GM19328 (cell line): ENCODE measurements at regions not wholly inside any gene's neighbourhood (a gene's known extent, or its start where the extent isn't known, plus 50 kb on each side); places are given as distances from the start of the nearest gene placed in this dataset.
"Not testable (repeated sequence)": the region's sequence is repeated elsewhere in the genome, so short reads cannot be mapped to it uniquely, and the experiment has no call there.

Source experiments
- ATAC-seq: cut with Tn5 transposase; IDR thresholded peaks from one replicate; pipeline ENCODE4 v1.9.1; 2021; ENCODE audit warnings: mild to moderate bottlenecking, moderate library complexity; ENCODE audit not compliant: unreplicated experiment

- no peak for ATAC-seq
Observed at GRCh38 chr1:190949939-190950338, 472.3 kb upstream of the BRINP3 start.

DNA sequence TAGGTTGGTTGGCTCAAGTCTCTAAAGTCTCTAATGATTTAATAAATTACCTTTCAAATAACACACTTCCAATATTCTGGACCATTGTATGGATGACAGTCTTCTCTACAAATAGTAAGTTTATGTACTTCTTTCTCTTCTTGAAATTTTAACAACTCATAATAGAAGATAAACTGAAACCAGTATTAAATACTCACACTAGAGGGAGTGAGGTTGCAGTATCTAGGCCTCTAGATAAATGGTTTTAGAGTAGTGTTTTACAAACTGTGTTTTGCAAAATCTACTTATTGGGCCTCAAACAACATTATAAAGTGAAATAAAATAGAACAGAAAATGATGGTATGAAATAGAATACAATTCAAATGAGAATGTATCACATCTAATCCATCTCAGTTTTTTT is 479.9 kb upstream of the BRINP3 start:
- ATAC-seq = no peak

DNA sequence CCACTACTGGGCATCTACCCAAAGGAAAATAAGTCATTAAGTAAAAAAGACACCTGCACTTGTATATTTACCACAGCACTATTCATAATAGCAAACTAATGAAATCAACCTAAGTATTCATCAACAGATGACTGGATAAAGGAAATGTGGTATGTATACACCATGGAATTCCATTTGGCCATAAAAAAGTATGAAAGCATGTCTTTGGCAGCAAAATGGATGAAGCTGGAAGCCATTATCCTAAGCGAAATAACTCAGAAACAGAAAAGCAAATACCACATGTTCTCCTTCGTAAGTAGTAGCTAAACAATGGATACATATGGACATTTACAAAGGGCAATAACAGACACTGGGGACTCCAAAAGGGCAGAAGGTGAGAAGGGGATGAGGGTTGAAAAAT is 485.7 kb upstream of the BRINP3 start:
- no peak for ATAC-seq

GRCh38 chr1:190975827-190976226 is 498.2 kb upstream of the BRINP3 start:
- no peak for ATAC-seq

GRCh38 chr1:191002768-191003167 is 525.1 kb upstream of the BRINP3 start:
- ATAC-seq = no peak

- ATAC-seq = no peak
Observed at GRCh38 chr1:191016765-191017164, 539.1 kb upstream of the BRINP3 start.

DNA sequence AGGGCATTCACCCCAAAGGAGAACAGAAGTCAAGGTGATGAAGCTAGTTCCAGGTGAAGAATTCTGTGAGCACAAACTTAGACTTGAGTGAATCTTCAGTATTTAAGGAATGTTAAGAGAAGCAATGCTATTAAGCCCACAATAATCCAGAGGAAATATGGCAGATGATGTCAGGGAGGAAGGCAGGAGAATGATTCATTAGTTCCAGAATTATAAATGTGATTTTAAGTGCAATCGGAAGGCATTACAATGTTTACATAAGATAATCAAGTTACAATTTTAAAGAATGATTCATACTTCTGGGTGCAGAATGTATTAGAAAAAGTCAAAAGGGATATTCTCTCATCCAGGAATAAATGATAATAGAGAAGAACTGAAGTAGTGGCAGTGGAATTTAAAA is 545.2 kb upstream of the BRINP3 start:
- ATAC-seq = no peak

DNA sequence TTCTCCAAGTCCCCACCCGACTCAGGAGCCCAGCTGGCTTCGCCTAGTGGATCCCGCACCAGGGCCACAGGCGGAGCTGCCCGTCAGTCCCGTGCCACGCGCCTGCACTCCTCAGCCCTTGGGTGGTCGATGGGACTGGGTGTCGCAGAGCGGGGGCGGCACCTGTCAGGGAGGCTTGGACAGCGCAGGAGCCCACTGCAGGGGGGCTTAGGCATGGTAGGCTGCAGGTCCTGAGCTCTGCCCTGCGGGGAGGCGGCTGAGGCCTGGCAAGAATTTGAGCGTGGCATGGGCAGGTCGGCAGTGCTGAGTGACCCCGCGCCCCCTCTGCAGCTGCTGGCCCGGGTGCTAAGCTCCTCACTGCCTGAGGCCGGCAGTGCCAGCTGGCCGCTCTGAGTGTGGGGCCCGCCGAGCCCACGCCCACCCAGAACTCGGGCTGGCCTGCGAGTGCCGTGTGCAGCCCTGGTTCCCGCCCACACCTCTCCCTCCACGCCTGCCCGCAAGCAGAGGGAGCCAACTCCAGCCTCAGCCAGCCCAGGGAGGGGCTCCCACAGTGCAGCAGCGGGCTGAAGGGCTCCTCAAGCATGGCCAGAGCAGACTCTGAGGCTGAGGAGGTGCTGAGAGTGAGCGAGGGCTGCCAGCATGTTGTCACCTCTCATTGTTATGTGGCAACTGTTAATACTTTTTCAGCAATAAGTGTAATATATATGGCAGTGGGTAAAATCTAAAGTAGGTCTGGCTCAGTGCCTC is 548.4 kb upstream of the BRINP3 start:
- ATAC-seq = no peak

GRCh38 chr1:191026828-191027227 is 549.2 kb upstream of the BRINP3 start:
- ATAC-seq = no peak

DNA sequence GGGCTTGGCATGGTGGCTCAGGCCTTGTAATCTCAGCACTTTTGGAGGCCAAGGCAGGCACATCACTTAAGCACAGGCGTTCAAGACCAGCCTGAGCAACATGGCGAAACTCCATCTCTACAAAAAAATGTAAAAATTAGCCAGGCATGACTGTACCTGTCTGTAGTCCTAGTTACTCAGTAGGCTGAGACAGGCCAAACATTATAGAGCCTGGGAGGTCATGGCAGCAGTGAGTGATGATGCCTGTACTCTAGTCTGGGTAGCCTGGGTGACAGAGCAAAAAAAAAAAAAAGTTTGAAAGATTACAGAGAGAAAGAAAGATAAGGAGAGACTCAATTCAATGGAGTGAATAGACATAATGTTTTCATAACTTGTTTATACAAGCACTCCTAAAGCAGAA is 556.5 kb upstream of the BRINP3 start:
- no peak for ATAC-seq

DNA sequence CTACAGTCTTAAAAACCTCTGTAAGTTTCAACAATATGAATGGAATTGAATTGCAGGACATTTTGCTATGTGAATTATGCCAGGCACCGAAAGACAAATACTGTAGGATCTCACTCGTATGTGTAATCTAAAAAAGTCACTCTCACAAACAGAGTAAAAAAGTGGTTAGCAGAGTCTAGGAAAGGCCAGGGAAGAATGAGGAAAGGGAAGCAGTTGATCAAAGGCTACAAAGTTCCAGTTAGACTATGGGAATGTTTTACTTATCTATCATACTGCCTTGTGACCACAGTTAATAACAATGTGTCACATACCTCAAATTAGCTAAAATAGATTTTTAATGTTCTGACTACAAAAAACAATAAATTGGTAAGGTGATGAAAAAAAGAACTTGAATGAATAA is 565.4 kb upstream of the BRINP3 start:
- ATAC-seq = no peak

GRCh38 chr1:191049781-191050180 is 572.1 kb upstream of the BRINP3 start:
- no peak for ATAC-seq

DNA sequence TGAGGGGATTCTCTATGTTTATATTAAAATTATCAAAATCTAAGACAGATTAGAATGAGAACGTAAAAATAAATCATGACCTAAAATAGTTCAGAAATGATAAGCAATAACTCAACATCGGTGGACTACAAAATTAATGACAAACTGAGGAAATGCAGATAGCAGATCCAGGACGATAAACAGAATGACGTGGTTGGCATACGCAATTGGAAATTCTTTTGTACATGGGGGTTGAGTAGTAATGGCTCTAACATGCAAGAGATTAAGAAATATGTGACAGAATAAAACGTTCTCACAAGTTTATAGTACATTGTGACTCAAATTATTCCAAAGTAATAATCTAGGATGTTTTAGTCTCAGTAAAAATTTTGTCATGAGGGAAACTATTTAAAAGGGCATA is 575.2 kb upstream of the BRINP3 start:
- no peak for ATAC-seq

- no peak for ATAC-seq
Observed at GRCh38 chr1:191065346-191065745, 587.7 kb upstream of the BRINP3 start.

DNA sequence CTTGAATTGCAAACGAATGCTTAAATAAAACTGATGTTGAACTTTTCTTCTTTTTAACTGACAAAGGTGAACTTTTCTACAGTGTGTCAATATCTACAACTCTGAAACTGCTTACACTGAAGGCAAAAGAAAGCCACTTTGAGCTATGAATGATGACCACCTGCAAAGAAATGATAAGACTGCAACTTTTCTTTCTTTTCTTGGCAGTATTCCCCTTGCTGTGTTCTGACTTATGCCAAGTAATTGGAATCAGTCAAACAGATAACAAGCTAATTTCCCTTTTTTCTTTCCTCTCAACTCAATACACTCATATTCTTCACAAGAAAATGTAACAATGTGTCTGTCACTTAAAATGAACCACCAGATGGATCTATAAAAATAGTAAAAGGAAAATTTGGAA is 588.1 kb upstream of the BRINP3 start:
- no peak for ATAC-seq

DNA sequence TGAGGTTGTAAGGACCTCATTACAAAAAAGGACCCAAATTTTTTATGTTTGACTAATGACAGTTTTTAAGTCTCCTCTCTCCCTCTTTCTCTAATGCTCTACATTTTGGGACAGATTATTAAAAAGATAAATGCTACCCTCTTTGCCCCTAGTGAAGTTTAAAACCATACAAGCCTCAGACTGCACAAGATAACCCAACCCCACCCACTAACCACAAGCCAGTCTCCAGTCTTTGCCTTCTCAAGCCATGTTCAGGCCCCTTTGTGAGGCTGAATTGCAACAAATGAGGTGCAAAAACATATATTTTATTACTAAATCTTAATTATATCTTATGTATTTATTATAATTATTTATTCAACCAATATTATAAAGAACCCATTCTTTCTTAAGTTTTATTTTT is 597.2 kb upstream of the BRINP3 start:
- no peak for ATAC-seq

DNA sequence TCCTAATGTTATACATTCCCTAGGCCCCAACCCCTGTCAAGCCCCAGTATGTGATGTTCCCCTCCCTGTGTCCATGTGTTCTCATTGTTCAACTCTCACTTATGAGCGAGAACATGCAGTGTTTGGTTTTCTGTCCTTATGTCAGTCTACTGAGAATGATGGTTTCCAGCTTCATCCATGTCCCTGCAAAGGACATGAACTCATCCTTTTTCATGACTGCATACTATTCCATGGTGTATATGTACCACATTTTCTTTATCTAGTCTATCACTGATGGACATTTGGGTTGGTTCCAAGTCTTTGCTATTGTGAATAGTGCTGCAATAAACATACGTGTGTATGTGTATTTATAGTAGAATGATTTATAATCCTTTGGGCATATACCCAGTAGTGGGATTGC is 605.4 kb upstream of the BRINP3 start:
- not testable (repeated sequence) for ATAC-seq

- no peak for ATAC-seq
Observed at GRCh38 chr1:191085121-191085520, 607.5 kb upstream of the BRINP3 start.

- ATAC-seq = no peak
Observed at GRCh38 chr1:191086910-191087309, 609.2 kb upstream of the BRINP3 start.

DNA sequence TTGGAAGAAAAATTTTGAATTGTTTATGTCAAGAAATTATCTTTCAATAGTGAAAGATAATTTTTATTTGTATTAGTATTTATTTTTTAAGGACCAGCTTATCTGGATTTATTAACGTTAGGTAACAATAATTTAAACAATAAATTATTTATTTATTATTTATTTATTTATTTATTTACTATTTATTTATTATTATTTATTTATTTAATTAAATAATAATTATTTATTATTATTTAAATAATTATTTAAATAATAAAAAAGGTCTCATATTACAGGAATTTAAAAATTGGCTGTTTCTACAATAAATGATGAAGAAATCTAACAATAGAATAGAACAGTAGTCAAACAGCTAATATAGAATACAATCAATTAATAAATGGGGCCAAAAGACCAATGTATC is 618.7 kb upstream of the BRINP3 start:
- ATAC-seq = no peak

- no peak for ATAC-seq
Observed at GRCh38 chr1:191099696-191100095, 622.0 kb upstream of the BRINP3 start.

DNA sequence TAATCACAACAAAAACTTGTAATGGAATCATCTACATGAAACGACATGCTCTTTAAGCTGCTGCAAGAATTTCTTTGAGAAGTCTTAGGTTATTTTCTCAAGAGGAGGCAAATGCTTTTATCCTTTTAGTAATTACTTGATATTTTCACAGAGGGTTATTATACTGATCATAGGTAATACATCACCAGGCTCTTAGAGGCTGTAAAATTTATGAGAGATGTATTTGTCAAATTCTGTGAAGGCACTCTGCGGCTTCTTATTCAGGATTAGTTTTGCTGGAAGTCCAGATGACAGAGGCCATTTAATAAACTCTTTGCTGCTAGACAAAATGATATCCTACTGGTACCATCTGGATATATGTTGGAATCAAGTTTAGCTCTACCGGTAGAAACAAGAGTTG is 624.3 kb upstream of the BRINP3 start:
- ATAC-seq = no peak

DNA sequence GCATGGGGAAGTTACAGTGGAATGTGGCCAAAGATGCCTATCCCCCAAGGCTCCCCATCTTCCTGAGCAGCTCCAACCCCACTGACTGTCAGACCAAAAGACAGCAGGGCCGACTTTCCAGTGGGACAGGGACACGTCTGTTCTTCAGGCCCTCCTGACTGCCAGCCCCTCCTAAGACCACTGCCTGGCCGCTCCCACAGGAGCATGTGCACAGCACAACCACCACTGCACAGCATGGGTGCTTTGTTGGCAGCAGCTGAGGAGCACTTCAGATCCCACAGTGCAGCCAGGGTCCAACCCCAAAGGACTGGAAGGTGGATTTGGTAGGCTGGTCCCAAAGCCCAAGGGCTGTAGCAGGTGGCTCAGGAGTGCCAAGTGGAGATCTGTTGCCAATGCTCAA is 648.3 kb upstream of the BRINP3 start:
- no peak for ATAC-seq
